Activated naive CD4-positive, alpha-beta T cell treated with anti-CD3 and anti-CD28 coated beads, Interleukin-2, amount 50 U/mL, for 72 hours (primary cell): ENCODE measurements at regions not wholly inside any gene's neighbourhood (a gene's known extent, or its start where the extent isn't known, plus 50 kb on each side); places are given as distances from the start of the nearest gene placed in this dataset.
"Not testable (repeated sequence)": the region's sequence is repeated elsewhere in the genome, so short reads cannot be mapped to it uniquely, and the experiment has no call there.

Experiments
- ATAC-seq, 2 donors: fragments of 150-1000 bp; cut with Tn5 transposase; 2 replicates each; pipeline ENCODE4 v1.10.0; 2021; ENCODE audit warnings: mild to moderate bottlenecking in 2 of 2, moderate library complexity in 2 of 2
- DNase-seq, 2 donors: peaks; one replicate each; pipeline ENCODE4 v3.0.0; 2021 to 2022; ENCODE audit warnings: low spot score in 2 of 2
- H3K27ac Mint-ChIP-seq, 2 donors: one replicate each; pipeline ENCODE4 v1.8.0; 2022; ENCODE audit warnings: mild to moderate bottlenecking in 2 of 2, mixed read lengths in 2 of 2
- H3K36me3 Mint-ChIP-seq, 2 donors: one replicate each; pipeline ENCODE4 v1.8.0; 2022; ENCODE audit warnings: mixed read lengths in 2 of 2
- H3K9me3 Mint-ChIP-seq, 2 donors: one replicate each; pipeline ENCODE4 v1.8.0; 2022; ENCODE audit warnings: mixed read lengths in 2 of 2

DNA sequence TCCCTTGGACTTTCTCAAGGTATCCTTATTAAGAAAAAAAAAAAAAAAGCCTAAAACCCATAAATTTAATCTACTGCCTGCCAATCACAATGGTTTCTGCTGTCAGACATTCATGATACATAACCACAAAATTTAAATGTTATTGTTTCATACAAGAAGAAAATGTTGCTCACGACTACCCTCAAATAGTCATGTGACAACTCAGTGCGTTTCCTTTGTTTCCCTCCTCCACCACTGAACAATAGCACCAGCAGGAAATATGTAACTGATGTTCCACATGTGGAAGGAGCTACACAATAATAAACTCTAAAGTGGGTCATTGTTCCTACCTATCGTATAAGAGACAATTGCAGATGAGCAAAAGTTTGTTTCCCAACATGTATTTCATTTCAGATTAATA, 244.1 kb upstream of the EDNRA start:
- ATAC-seq (no peak), DNase-seq (no peak)
- Mint-ChIP-seq H3K9me3 (peaks cover 0 to 3% of the 10 kb centered on the region in 2 donors), H3K36me3 (no peaks in the 10 kb centered on the region), H3K27ac (no peak overlapping the region)

DNA sequence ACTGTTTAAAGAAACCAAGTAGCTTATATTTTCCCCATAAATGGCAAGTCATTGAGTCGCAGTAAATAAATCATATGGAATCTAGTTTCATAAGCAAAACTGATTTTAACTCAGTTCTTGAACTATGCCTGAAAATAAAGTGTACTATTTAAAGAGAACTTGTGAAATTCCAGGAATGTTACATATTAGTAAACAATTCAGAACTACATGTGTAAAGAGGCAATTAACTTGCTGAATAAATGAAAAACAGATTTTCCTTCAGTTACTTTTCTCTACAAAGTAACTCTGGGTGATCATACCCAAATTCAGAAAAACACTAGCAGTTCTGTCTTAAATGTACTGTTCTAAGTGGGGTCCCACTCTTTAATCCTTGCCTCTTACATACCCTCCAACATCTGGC, 236.1 kb upstream of the EDNRA start:
- H3K36me3 Mint-ChIP-seq, result no peaks in the 10 kb centered on the region
- no peak overlapping the region for H3K27ac Mint-ChIP-seq
- peaks cover 0 to 10% of the 10 kb centered on the region in 2 donors for H3K9me3 Mint-ChIP-seq
- ATAC-seq (no peak), DNase-seq (no peak)

DNA sequence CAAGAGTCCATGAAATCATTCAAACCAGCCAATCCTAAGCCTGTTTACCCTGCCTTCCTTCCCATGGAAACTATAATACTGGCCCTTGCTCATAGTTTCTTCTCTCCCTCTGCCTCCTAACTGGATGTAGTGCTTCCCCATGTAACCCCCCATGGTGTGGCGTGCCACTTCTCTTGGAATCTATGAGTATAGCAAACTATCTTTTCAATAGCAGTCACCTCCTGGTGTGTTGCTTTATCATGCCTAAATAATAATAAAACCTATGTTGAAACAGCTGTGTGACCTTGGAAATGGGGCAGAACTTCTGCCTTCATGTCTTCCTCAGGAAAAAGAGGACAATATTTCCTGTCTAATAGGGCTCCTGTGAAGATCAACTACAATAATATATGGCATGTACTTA, 234.8 kb upstream of the EDNRA start:
- DNase-seq (no peak), ATAC-seq (no peak)
- peaks cover 0 to 9% of the 10 kb centered on the region in 2 donors for H3K9me3 Mint-ChIP-seq
- no peak overlapping the region for H3K27ac Mint-ChIP-seq
- no peaks in the 10 kb centered on the region for H3K36me3 Mint-ChIP-seq

DNA sequence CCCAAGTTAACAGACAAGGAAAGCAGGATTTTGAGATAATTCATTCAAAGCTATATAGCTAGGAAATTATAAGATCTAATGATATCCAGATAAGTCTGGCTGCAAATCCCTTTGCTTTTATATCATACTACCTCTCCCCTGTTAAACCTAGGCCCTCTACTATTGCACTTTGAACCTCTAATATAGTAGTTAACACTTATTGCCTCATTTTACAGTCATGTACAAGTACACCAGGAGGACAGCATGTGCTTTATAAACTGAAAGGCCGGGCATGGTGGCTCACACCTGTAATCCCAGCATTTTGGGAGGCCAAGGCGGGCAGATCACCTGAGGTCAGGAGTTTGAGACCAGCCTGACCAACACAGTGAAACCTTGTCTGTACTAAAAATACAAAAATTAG, 234.4 kb upstream of the EDNRA start:
- H3K27ac Mint-ChIP-seq, DNase-seq, ATAC-seq, H3K36me3 Mint-ChIP-seq, H3K9me3 Mint-ChIP-seq: not testable (repeated sequence)

DNA sequence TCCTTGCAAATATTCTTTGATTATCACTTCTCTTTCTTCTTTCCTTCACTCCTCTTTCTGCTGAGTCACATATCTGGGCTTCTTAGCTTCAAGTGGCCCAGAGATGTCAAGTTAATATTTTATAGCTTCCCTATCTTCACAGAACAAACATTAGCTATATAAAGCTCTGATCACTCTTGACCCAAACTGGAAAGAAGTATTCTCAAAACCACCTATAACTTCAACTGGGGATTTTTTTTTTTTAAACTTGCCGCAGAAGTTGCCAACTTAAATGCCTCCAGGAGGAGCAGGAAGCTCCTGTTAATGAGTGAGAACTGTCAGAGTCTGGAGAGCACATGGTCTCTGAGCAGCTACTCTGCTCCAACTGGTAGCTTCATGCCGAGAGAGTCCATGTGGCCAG, 233.3 kb upstream of the EDNRA start:
- no peak for DNase-seq
- ATAC-seq, result no peak
- Mint-ChIP-seq H3K27ac (peak overlapping the region in 1 of 2 donors; percentile 3), H3K9me3 (peaks cover 0 to 9% of the 10 kb centered on the region in 2 donors), H3K36me3 (no peaks in the 10 kb centered on the region)

DNA sequence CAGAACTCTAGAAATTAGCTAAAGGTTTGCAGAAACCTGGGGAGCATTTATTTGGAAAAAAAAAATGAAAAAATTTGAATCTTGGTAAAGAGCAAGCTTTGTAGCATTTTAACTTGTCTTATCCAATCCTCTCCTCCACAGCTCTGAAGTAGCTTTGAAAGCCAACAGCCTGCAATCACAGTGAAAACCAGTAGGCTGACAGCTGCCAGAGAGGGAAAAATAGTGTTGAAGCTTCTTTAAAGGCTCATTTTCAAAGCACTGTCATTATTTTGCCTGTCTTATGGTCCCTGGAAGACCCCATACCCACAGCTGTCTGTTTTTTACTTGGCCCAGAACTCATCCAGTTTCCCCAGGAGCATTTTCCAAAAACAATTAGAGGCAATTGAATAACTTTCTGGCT, 230.8 kb upstream of the EDNRA start:
- Mint-ChIP-seq H3K27ac (no peak overlapping the region), H3K36me3 (peaks cover 0 to 5% of the 10 kb centered on the region in 2 donors), H3K9me3 (peaks cover 5 to 12% of the 10 kb centered on the region in 2 donors)
- ATAC-seq, result no peak
- no peak for DNase-seq

GRCh38 chr4:147255268-147255667, 225.6 kb upstream of the EDNRA start:
- H3K36me3 Mint-ChIP-seq, ATAC-seq, DNase-seq, H3K27ac Mint-ChIP-seq: not testable (repeated sequence)
- peaks cover 16 to 22% of the 10 kb centered on the region in 2 donors for H3K9me3 Mint-ChIP-seq

- DNase-seq, ATAC-seq, H3K36me3 Mint-ChIP-seq, H3K27ac Mint-ChIP-seq: not testable (repeated sequence)
- H3K9me3 Mint-ChIP-seq, result peaks cover 14 to 19% of the 10 kb centered on the region in 2 donors
Measured at GRCh38 chr4:147259271-147259670, 221.6 kb upstream of the EDNRA start.

- ATAC-seq (no peak), DNase-seq (no peak)
- Mint-ChIP-seq H3K9me3 (peaks cover 9 to 13% of the 10 kb centered on the region in 2 donors), H3K27ac (no peak overlapping the region), H3K36me3 (peaks cover 0 to 6% of the 10 kb centered on the region in 2 donors)
Measured at GRCh38 chr4:147284256-147284835, 196.6 kb upstream of the EDNRA start.

- DNase-seq, result no peak
- Mint-ChIP-seq H3K27ac (no peak overlapping the region), H3K9me3 (peaks cover 8 to 9% of the 10 kb centered on the region in 2 donors), H3K36me3 (peaks cover 0 to 3% of the 10 kb centered on the region in 2 donors)
- no peak for ATAC-seq
Measured at GRCh38 chr4:147284935-147285334, 196.0 kb upstream of the EDNRA start.

DNA sequence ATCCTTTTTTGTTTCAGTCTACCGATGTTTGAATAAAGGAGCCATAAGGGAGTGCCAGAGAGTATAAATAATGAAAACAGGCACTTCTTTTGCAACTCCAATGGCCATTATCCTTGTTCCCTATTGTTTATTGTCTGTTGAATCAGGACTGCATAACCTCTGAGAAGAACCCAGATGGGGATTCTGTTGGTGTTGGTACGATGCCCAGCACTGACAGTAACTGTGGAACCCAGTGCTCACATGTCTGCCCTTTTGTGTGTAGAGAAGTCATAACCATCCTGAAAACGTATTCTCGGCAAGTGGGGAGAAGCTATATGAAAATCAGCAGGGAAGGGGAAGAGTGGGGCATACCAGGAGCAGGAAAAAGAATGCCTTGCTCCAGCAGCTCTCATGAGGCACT, 195.1 kb upstream of the EDNRA start:
- Mint-ChIP-seq H3K36me3 (no peaks in the 10 kb centered on the region), H3K9me3 (peaks cover 3% of the 10 kb centered on the region in 2 donors), H3K27ac (no peak overlapping the region)
- DNase-seq (no peak), ATAC-seq (no peak)

DNA sequence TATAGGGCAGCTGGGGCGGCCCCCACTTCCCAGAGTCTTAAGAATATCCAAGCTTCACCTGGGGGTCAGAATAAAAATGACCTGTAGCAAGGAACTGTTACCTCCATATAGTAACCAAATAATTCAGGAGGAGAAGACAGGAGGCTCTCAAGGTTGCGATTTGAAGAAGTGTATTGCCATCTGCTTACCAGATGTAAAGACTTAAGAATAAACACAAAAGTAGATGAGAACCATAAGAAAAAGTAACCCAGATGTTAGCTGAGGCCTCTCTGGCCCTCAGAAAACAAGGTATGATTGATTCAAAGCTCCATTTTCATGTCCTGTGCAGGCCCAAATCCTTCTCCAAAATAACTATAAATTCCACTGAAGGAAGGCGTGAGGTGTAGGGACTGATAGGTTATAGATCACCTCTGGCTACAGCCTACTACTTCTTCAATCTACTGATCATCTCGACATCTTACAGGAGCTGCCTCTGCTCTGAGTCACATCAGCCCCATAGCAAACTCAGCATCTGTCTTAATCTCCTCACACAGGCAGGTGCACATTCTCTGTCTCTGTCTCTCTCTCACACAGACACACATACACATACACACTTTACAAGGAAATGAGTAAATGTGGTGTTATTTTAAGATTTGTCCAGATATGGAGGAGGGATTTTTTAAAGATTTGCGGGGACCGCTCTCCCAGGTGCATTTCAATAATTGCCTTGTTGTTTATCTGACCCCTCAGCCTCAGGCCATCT, 193.9 kb upstream of the EDNRA start:
- Mint-ChIP-seq H3K9me3 (peaks cover 0 to 3% of the 10 kb centered on the region in 2 donors), H3K27ac (peak overlapping the region in 1 of 2 donors; percentile 19), H3K36me3 (no peaks in the 10 kb centered on the region)
- DNase-seq, result no peak
- no peak for ATAC-seq

DNA sequence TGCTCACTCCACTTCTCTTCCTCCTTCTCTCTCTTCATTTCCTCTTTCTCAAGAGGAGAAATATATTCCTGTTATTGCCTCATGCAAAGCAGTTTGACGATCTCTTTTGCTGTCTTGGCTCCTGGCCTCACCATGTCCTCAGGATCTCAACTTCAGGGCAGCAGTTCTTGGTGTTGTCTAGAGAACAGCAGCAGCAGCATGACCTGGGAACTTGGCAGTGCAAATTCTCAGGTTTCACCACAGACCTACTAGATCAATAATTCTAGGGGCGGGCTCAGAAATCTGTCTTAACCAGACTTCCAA, 193.4 kb upstream of the EDNRA start:
- no peak for DNase-seq
- Mint-ChIP-seq H3K27ac (no peak overlapping the region), H3K9me3 (peaks cover 0 to 3% of the 10 kb centered on the region in 2 donors), H3K36me3 (no peaks in the 10 kb centered on the region)
- no peak for ATAC-seq

GRCh38 chr4:147288512-147288911, 192.4 kb upstream of the EDNRA start:
- ATAC-seq (no peak), DNase-seq (no peak)
- H3K36me3 Mint-ChIP-seq, result no peaks in the 10 kb centered on the region
- no peak overlapping the region for H3K27ac Mint-ChIP-seq
- peaks cover 0 to 3% of the 10 kb centered on the region in 2 donors for H3K9me3 Mint-ChIP-seq

DNA sequence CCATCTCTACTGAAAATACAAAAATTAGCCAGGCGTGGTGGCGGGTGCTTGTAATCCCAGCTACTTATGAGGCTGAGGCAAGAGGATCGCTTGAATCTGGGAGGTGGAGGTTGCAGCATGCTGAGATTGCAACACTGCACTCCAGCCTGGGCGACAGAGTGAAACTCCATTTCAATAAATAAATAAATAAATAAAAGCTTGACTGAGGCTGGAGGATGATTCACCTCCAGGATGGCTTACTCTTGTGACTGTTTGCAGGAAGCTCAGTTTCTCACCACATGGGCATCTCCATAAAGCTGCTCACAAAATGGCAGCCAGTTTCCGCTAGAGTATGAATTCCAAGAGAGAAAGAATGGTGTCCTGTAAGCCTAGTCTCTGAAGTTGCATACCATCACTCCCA, 191.7 kb upstream of the EDNRA start:
- peaks cover 0 to 3% of the 10 kb centered on the region in 2 donors for H3K9me3 Mint-ChIP-seq

DNA sequence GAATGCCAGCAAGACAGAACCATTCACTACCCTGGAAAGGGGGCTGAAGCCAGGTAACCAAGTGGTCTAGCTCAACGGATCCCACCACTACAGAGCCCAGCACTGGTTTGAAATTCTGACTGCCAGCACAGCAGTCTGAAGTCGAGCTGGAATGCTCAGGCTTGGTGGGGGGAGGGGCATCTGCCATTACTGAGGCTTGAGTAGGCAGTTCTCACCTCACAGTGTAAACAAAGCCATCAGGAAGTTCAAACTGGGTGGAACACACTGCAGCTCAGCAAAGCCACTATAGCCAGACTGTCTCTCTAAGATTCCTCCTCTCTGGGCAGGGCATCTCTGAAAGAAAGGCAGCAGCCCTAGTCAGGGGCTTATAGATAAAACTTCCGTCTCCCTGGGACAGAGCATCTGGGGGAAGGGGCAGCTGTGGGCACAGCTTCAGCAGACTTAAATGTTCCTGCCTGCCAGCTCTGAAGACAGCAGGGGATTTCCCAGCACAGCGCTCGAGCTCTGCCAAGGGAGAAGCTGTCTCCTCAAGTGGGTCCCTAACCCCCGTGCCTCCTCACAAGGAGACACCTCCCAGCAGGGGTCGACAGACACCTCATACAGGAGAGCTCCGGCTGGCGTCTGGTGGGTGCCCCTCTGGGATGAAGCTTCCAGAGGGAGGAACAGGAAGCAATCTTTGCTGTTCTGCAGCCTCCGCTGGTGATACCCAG, 188.1 kb upstream of the EDNRA start:
- not testable (repeated sequence) for ATAC-seq, H3K27ac Mint-ChIP-seq, DNase-seq, H3K36me3 Mint-ChIP-seq
- peaks cover 11 to 15% of the 10 kb centered on the region in 2 donors for H3K9me3 Mint-ChIP-seq

More for the DNA sequence above, 191.7 kb upstream of the EDNRA start:
- H3K36me3 Mint-ChIP-seq, result no peaks in the 10 kb centered on the region
- ATAC-seq (no peak), DNase-seq (no peak)
- H3K27ac Mint-ChIP-seq, result no peak overlapping the region

DNA sequence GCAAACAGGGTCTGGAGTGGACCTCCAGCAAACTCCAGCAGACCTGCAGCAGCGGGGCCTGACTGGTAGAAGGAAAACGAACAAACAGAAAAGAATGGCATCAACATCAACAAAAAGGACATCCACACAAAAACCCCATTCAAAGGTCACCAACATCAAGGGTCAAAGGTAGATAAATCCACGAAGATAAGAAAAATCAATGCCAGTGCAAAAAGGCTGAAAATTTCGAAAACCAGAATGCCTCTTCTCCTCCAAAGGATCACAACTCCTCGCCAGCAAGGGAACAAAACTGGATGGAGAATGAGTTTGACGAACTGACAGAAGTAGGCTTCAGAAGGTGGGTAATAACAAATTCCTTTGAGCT, 187.6 kb upstream of the EDNRA start:
- not testable (repeated sequence) for DNase-seq, H3K36me3 Mint-ChIP-seq, H3K27ac Mint-ChIP-seq, ATAC-seq
- peaks cover 11 to 15% of the 10 kb centered on the region in 2 donors for H3K9me3 Mint-ChIP-seq
